SK-N-SH treated with all-trans-retinoic acid at 6 μM for 48 hours (cell line): ENCODE measurements at regions not wholly inside any gene's neighbourhood (a gene's known extent, or its start where the extent isn't known, plus 50 kb on each side); places are given as distances from the start of the nearest gene placed in this dataset.

ENCODE experiments used
- ATAC-seq: fragments of 200-7000 bp; cut with Tn5 transposase; 3 replicates; pipeline ENCODE4 v1.9.1; 2020; ENCODE audit warnings: mild to moderate bottlenecking, moderate library complexity
- BACH2 ChIP-seq: fragments of 250-450 bp; sonication (Bioruptor Pico); IDR thresholded peaks from 2 replicates; pipeline ENCODE4 v1.9.0; 2021; ENCODE audit warnings: mild to moderate bottlenecking, borderline replicate concordance
- CSDC2 ChIP-seq: fragments of 250-450 bp; sonication (Bioruptor Pico); IDR thresholded peaks from 2 replicates; pipeline ENCODE4 v1.5.0; 2020; ENCODE audit warnings: mild to moderate bottlenecking, moderate library complexity
- CSRNP3 ChIP-seq: fragments of 250-450 bp; sonication (Bioruptor Pico); IDR thresholded peaks from 2 replicates; pipeline ENCODE4 v1.5.1; 2021; ENCODE audit warnings: mild to moderate bottlenecking, moderate library complexity
- ESRRG ChIP-seq: fragments of 250-450 bp; sonication (Bioruptor Pico); IDR thresholded peaks from 2 replicates; pipeline ENCODE4 v1.6.1; 2021; ENCODE audit warnings: mild to moderate bottlenecking
- GLIS3 ChIP-seq: fragments of 250-450 bp; sonication (Bioruptor Pico); IDR thresholded peaks from 2 replicates; pipeline ENCODE4 v1.5.0; 2020; ENCODE audit warnings: mild to moderate bottlenecking, moderate library complexity
- ISL1 ChIP-seq: fragments of 250-450 bp; sonication (Bioruptor Pico); IDR thresholded peaks from 2 replicates; pipeline ENCODE4 v2.1.2; 2022; ENCODE audit warnings: mild to moderate bottlenecking, moderate library complexity
- OSR1 ChIP-seq: fragments of 250-450 bp; sonication (Bioruptor Pico); IDR thresholded peaks from 2 replicates; pipeline ENCODE4 v1.8.0; 2022; ENCODE audit warnings: moderate library complexity, mild to moderate bottlenecking, inconsistent platforms
- POU6F1 ChIP-seq: fragments of 250-450 bp; sonication (Bioruptor Pico); IDR thresholded peaks from 2 replicates; pipeline ENCODE4 v1.8.0; 2021; ENCODE audit warnings: low read depth, mild to moderate bottlenecking, moderate library complexity, borderline replicate concordance
- PPARA ChIP-seq: fragments of 250-450 bp; sonication (Bioruptor Pico); IDR thresholded peaks from 2 replicates; pipeline ENCODE4 v1.5.0; 2020; ENCODE audit warnings: mild to moderate bottlenecking, borderline replicate concordance
- RARB ChIP-seq: fragments of 250-450 bp; sonication (Bioruptor Pico); IDR thresholded peaks from 2 replicates; pipeline ENCODE4 v1.8.0; 2021; ENCODE audit warnings: mild to moderate bottlenecking, moderate library complexity
- SNAI2 ChIP-seq: fragments of 250-450 bp; sonication (Bioruptor Pico); IDR thresholded peaks from 2 replicates; pipeline ENCODE4 v1.5.0; 2020; ENCODE audit warnings: mild to moderate bottlenecking, moderate library complexity
- TCF4 ChIP-seq: fragments of 250-450 bp; sonication (Bioruptor Pico); IDR thresholded peaks from 2 replicates; pipeline ENCODE4 v1.8.0; 2021; ENCODE audit warnings: mild to moderate bottlenecking, moderate library complexity, borderline replicate concordance
- TOX ChIP-seq: fragments of 250-450 bp; sonication (Bioruptor Pico); IDR thresholded peaks from 2 replicates; pipeline ENCODE4 v1.8.0; 2021; ENCODE audit warnings: mild to moderate bottlenecking, moderate library complexity, borderline replicate concordance
- ZC3H10 ChIP-seq: fragments of 250-450 bp; sonication (Bioruptor Pico); IDR thresholded peaks from 2 replicates; pipeline ENCODE4 v1.5.1; 2021; ENCODE audit warnings: mild to moderate bottlenecking, moderate library complexity
- ZFP3 ChIP-seq: fragments of 250-450 bp; sonication (Bioruptor Pico); IDR thresholded peaks from 2 replicates; pipeline ENCODE4 v1.5.0; 2020; ENCODE audit warnings: mild to moderate bottlenecking, moderate library complexity
- ZFP30 ChIP-seq: fragments of 450-650 bp; formaldehyde crosslinking; IDR thresholded peaks from 2 replicates; pipeline ENCODE4 v1.5.0; 2022; ENCODE audit warnings: mild to moderate bottlenecking, moderate library complexity
- ZNF70 ChIP-seq: fragments of 450-650 bp; formaldehyde crosslinking; IDR thresholded peaks from 2 replicates; pipeline ENCODE4 v1.5.0; 2020; ENCODE audit warnings: mild to moderate bottlenecking, moderate library complexity
- ZNF8 ChIP-seq: fragments of 450-650 bp; formaldehyde crosslinking; IDR thresholded peaks from 2 replicates; pipeline ENCODE4 v1.5.0; 2020; ENCODE audit warnings: mild to moderate bottlenecking, moderate library complexity
- TF ChIP-seq, protein P1 (sequence below): fragments of 250-450 bp; sonication (Bioruptor Pico); IDR thresholded peaks from 2 replicates; pipeline ENCODE4 v1.8.0; 2020; ENCODE audit warnings: mild to moderate bottlenecking, moderate library complexity, borderline replicate concordance
- TF ChIP-seq, protein P2 (sequence below): fragments of 250-450 bp; sonication (Bioruptor Pico); IDR thresholded peaks from 2 replicates; pipeline ENCODE4 v1.5.1; 2020; ENCODE audit warnings: low read depth, mild to moderate bottlenecking, moderate library complexity
- TF ChIP-seq, protein P3 (sequence below): fragments of 250-450 bp; sonication (Bioruptor Pico); IDR thresholded peaks from 2 replicates; pipeline ENCODE4 v1.5.0; 2020; ENCODE audit warnings: mild to moderate bottlenecking, moderate library complexity

DNA sequence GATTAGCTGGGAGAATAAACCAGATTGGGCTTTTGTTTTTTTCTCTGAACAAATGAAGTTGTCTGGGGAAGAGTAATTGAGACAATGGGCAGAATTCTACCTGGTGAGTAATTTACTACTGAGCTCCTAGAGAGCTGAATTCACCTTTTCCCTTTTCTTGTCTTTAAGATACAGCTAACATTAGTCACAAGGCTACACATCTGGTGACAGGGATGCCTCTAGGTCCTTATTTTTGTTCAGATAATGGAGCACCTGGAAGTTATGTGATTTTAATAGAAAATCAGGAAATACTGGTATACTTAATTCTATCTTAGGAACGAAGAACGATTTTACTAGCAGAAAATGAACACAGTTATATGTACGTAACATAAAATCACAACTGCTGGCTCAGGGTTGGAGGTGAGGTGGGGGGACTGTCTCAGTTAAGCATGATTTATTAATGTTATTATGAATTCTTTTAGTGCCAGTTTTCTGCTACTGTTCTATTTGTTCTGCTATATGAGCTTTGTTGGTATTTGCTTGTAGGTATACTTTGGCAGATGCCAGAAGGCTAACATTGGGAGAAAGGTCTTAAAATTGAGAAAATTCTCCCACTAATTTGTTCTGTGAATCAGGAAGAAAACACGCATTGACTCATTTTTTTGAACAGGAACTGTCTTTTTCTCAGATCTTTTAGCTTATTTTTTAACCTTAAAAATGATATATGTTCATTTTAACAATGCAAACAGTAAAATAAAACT is 482.7 kb upstream of the RGS6 start:
- no peak for ATAC-seq
- TF ChIP-seq, protein P1, sequence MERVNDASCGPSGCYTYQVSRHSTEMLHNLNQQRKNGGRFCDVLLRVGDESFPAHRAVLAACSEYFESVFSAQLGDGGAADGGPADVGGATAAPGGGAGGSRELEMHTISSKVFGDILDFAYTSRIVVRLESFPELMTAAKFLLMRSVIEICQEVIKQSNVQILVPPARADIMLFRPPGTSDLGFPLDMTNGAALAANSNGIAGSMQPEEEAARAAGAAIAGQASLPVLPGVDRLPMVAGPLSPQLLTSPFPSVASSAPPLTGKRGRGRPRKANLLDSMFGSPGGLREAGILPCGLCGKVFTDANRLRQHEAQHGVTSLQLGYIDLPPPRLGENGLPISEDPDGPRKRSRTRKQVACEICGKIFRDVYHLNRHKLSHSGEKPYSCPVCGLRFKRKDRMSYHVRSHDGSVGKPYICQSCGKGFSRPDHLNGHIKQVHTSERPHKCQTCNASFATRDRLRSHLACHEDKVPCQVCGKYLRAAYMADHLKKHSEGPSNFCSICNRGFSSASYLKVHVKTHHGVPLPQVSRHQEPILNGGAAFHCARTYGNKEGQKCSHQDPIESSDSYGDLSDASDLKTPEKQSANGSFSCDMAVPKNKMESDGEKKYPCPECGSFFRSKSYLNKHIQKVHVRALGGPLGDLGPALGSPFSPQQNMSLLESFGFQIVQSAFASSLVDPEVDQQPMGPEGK (CRISPR knock-in tag): no peak
- no peak for TF ChIP-seq BACH2
- no peak for TF ChIP-seq SNAI2 (CRISPR knock-in tag)
- no peak for TF ChIP-seq TCF4 (CRISPR knock-in tag)
- no peak for TF ChIP-seq ZNF70 (CRISPR knock-in tag)
- TF ChIP-seq OSR1 (CRISPR knock-in tag): no peak
- TF ChIP-seq ZFP30 (CRISPR knock-in tag): no peak
- TF ChIP-seq CSDC2 (CRISPR knock-in tag): no peak
- no peak for TF ChIP-seq PPARA (CRISPR knock-in tag)
- no peak for TF ChIP-seq CSRNP3 (CRISPR knock-in tag)

GRCh38 chr14:71451501-71451900 is 480.7 kb upstream of the RGS6 start:
- no peak for TF ChIP-seq RARB (CRISPR knock-in tag)
- no peak for TF ChIP-seq ISL1 (CRISPR knock-in tag)
- TF ChIP-seq ZFP30 (CRISPR knock-in tag): no peak
- TF ChIP-seq BACH2: no peak
- TF ChIP-seq, protein P2, sequence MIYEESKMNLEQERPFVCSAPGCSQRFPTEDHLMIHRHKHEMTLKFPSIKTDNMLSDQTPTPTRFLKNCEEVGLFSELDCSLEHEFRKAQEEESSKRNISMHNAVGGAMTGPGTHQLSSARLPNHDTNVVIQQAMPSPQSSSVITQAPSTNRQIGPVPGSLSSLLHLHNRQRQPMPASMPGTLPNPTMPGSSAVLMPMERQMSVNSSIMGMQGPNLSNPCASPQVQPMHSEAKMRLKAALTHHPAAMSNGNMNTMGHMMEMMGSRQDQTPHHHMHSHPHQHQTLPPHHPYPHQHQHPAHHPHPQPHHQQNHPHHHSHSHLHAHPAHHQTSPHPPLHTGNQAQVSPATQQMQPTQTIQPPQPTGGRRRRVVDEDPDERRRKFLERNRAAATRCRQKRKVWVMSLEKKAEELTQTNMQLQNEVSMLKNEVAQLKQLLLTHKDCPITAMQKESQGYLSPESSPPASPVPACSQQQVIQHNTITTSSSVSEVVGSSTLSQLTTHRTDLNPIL: no peak
- no peak for TF ChIP-seq ZNF8 (CRISPR knock-in tag)
- no peak for TF ChIP-seq ZNF70 (CRISPR knock-in tag)
- TF ChIP-seq SNAI2 (CRISPR knock-in tag): no peak
- no peak for TF ChIP-seq ZC3H10 (CRISPR knock-in tag)
- TF ChIP-seq TOX (CRISPR knock-in tag): no peak
- TF ChIP-seq GLIS3 (CRISPR knock-in tag): no peak
- no peak for TF ChIP-seq CSRNP3 (CRISPR knock-in tag)
- no peak for TF ChIP-seq TCF4 (CRISPR knock-in tag)
- TF ChIP-seq CSDC2 (CRISPR knock-in tag): no peak
- TF ChIP-seq, protein P3, sequence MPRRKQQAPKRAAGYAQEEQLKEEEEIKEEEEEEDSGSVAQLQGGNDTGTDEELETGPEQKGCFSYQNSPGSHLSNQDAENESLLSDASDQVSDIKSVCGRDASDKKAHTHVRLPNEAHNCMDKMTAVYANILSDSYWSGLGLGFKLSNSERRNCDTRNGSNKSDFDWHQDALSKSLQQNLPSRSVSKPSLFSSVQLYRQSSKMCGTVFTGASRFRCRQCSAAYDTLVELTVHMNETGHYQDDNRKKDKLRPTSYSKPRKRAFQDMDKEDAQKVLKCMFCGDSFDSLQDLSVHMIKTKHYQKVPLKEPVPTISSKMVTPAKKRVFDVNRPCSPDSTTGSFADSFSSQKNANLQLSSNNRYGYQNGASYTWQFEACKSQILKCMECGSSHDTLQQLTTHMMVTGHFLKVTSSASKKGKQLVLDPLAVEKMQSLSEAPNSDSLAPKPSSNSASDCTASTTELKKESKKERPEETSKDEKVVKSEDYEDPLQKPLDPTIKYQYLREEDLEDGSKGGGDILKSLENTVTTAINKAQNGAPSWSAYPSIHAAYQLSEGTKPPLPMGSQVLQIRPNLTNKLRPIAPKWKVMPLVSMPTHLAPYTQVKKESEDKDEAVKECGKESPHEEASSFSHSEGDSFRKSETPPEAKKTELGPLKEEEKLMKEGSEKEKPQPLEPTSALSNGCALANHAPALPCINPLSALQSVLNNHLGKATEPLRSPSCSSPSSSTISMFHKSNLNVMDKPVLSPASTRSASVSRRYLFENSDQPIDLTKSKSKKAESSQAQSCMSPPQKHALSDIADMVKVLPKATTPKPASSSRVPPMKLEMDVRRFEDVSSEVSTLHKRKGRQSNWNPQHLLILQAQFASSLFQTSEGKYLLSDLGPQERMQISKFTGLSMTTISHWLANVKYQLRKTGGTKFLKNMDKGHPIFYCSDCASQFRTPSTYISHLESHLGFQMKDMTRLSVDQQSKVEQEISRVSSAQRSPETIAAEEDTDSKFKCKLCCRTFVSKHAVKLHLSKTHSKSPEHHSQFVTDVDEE (CRISPR knock-in tag): no peak
- TF ChIP-seq ESRRG (CRISPR knock-in tag): no peak
- TF ChIP-seq PPARA (CRISPR knock-in tag): no peak
- TF ChIP-seq ZFP3 (CRISPR knock-in tag): no peak
- TF ChIP-seq, protein P1 (CRISPR knock-in tag): no peak
- TF ChIP-seq POU6F1 (CRISPR knock-in tag): no peak
- no peak for ATAC-seq
